ENCODE measurements at regions not wholly inside any gene's neighbourhood (a gene's known extent, or its start where the extent isn't known, plus 50 kb on each side); places are given as distances from the start of the nearest gene placed in this dataset.
A peak's percentile ranks its signal among the peaks of the same experiment; 100 is the strongest.

GRCh38 chr3:44011680-44012079 is 230.0 kb upstream of the TOPAZ1 start:
- no peaks in the 10 kb centered on the region for H3K27me3 ChIP-seq (ENCODE audit: control insufficient read depth, insufficient read depth)
- WGBS: 92% methylated on average over 10 of the region's 10 CpGs
- ATAC-seq (no peak), DNase-seq (no peak)
- H3K4me1 ChIP-seq (ENCODE audit: control insufficient read depth, insufficient read depth, low read length): no peaks in the 10 kb centered on the region
- intact Hi-C loops (cut with DNase I): no loop called here
- no peak overlapping the region for H3K27ac ChIP-seq (ENCODE audit: low read length)
- no peak overlapping the region for H3K4me3 ChIP-seq (ENCODE audit: low read length)
- H3K9me3 ChIP-seq (ENCODE audit: control insufficient read depth, low read length): no peaks in the 10 kb centered on the region

GRCh38 chr3:44012160-44012899 is 229.4 kb upstream of the TOPAZ1 start:
- H3K27ac ChIP-seq (ENCODE audit: low read length): no peak overlapping the region
- intact Hi-C loops (cut with DNase I): no loop called here

GRCh38 chr3:44013967-44014366 is 227.7 kb upstream of the TOPAZ1 start:
- Histone ChIP-seq H3K27me3 (ENCODE audit: control insufficient read depth, insufficient read depth) (no peaks in the 10 kb centered on the region), H3K4me1 (ENCODE audit: control insufficient read depth, insufficient read depth, low read length) (no peaks in the 10 kb centered on the region), H3K4me3 (ENCODE audit: low read length) (no peak overlapping the region), H3K27ac (ENCODE audit: low read length) (no peak overlapping the region), H3K9me3 (ENCODE audit: control insufficient read depth, low read length) (no peaks in the 10 kb centered on the region)
- WGBS: 81% methylated on average over 11 of the region's 11 CpGs
- no peak for DNase-seq
- intact Hi-C loops (cut with DNase I): no loop called here
- no peak for ATAC-seq

More at GRCh38 chr3:44012160-44012899, 229.4 kb upstream of the TOPAZ1 start:
- no peak overlapping the region for H3K4me3 ChIP-seq (ENCODE audit: low read length)
- H3K27me3 ChIP-seq (ENCODE audit: control insufficient read depth, insufficient read depth): no peaks in the 10 kb centered on the region
- H3K9me3 ChIP-seq (ENCODE audit: control insufficient read depth, low read length): no peaks in the 10 kb centered on the region
- DNase-seq (no peak), ATAC-seq (no peak)
- WGBS: 89% methylated on average over 13 of the region's 13 CpGs
- no peaks in the 10 kb centered on the region for H3K4me1 ChIP-seq (ENCODE audit: control insufficient read depth, insufficient read depth, low read length)

- intact Hi-C loops (cut with DNase I): no loop called here
- DNase-seq (no peak), ATAC-seq (no peak)
- 72% methylated on average over 3 of the region's 3 CpGs for WGBS
- Histone ChIP-seq H3K27ac (ENCODE audit: low read length) (no peak overlapping the region), H3K27me3 (ENCODE audit: control insufficient read depth, insufficient read depth) (no peaks in the 10 kb centered on the region), H3K4me3 (ENCODE audit: low read length) (no peak overlapping the region), H3K4me1 (ENCODE audit: control insufficient read depth, insufficient read depth, low read length) (no peaks in the 10 kb centered on the region), H3K9me3 (ENCODE audit: control insufficient read depth, low read length) (no peaks in the 10 kb centered on the region)
Measured at GRCh38 chr3:44015170-44015569, 226.5 kb upstream of the TOPAZ1 start.

- Histone ChIP-seq H3K4me1 (ENCODE audit: control insufficient read depth, insufficient read depth, low read length) (no peaks in the 10 kb centered on the region), H3K27me3 (ENCODE audit: control insufficient read depth, insufficient read depth) (no peaks in the 10 kb centered on the region)
- 81% methylated on average over 3 of the region's 3 CpGs for WGBS
Measured at GRCh38 chr3:44016818-44017217, 224.9 kb upstream of the TOPAZ1 start.

GRCh38 chr3:44018926-44019325 is 222.8 kb upstream of the TOPAZ1 start:
- WGBS: 86% methylated on average over 9 of the region's 9 CpGs
- no peaks in the 10 kb centered on the region for H3K9me3 ChIP-seq (ENCODE audit: control insufficient read depth, low read length)
- H3K4me1 ChIP-seq (ENCODE audit: control insufficient read depth, insufficient read depth, low read length): no peaks in the 10 kb centered on the region
- H3K27me3 ChIP-seq (ENCODE audit: control insufficient read depth, insufficient read depth): no peaks in the 10 kb centered on the region
- no peak for DNase-seq
- ATAC-seq: no peak
- no peak overlapping the region for H3K4me3 ChIP-seq (ENCODE audit: low read length)
- intact Hi-C loops (cut with DNase I): no loop called here
- no peak overlapping the region for H3K27ac ChIP-seq (ENCODE audit: low read length)

More at GRCh38 chr3:44016818-44017217, 224.9 kb upstream of the TOPAZ1 start:
- Histone ChIP-seq H3K9me3 (ENCODE audit: control insufficient read depth, low read length) (no peaks in the 10 kb centered on the region), H3K4me3 (ENCODE audit: low read length) (no peak overlapping the region), H3K27ac (ENCODE audit: low read length) (no peak overlapping the region)
- no peak for DNase-seq
- ATAC-seq: no peak
- intact Hi-C loops (cut with DNase I): no loop called here

- Histone ChIP-seq H3K4me1 (ENCODE audit: control insufficient read depth, insufficient read depth, low read length) (no peaks in the 10 kb centered on the region), H3K27ac (ENCODE audit: low read length) (no peak overlapping the region), H3K9me3 (ENCODE audit: control insufficient read depth, low read length) (no peaks in the 10 kb centered on the region), H3K27me3 (ENCODE audit: control insufficient read depth, insufficient read depth) (no peaks in the 10 kb centered on the region), H3K4me3 (ENCODE audit: low read length) (no peak overlapping the region)
- no peak for DNase-seq
- 63% methylated on average over 7 of the region's 7 CpGs for WGBS
- no peak for ATAC-seq
- intact Hi-C loops (cut with DNase I): no loop called here
Measured at GRCh38 chr3:44019736-44020135, 221.9 kb upstream of the TOPAZ1 start.

- intact Hi-C loops (cut with DNase I): no loop called here
- no peak overlapping the region for H3K4me3 ChIP-seq (ENCODE audit: low read length)
- 80% methylated on average over 1 of the region's 1 CpG for WGBS
Measured at GRCh38 chr3:44020143-44020542, 221.5 kb upstream of the TOPAZ1 start.

GRCh38 chr3:44021651-44022594 is 219.8 kb upstream of the TOPAZ1 start:
- Histone ChIP-seq H3K4me3 (ENCODE audit: low read length) (peak overlapping the region; percentile 8), H3K4me1 (ENCODE audit: control insufficient read depth, insufficient read depth, low read length) (no peaks in the 10 kb centered on the region), H3K27ac (ENCODE audit: low read length) (no peak overlapping the region), H3K9me3 (ENCODE audit: control insufficient read depth, low read length) (no peaks in the 10 kb centered on the region), H3K27me3 (ENCODE audit: control insufficient read depth, insufficient read depth) (peaks cover 2% of the 10 kb centered on the region)
- 3% methylated on average over 53 of the region's 53 CpGs for WGBS
- intact Hi-C loops (cut with DNase I): no loop called here
- ATAC-seq: no peak
- DNase-seq: no peak

More at GRCh38 chr3:44020143-44020542, 221.5 kb upstream of the TOPAZ1 start:
- no peaks in the 10 kb centered on the region for H3K27me3 ChIP-seq (ENCODE audit: control insufficient read depth, insufficient read depth)
- H3K9me3 ChIP-seq (ENCODE audit: control insufficient read depth, low read length): no peaks in the 10 kb centered on the region
- no peak overlapping the region for H3K27ac ChIP-seq (ENCODE audit: low read length)
- no peak for ATAC-seq
- no peaks in the 10 kb centered on the region for H3K4me1 ChIP-seq (ENCODE audit: control insufficient read depth, insufficient read depth, low read length)
- no peak for DNase-seq

- Histone ChIP-seq H3K4me1 (ENCODE audit: control insufficient read depth, insufficient read depth, low read length) (no peaks in the 10 kb centered on the region), H3K4me3 (ENCODE audit: low read length) (no peak overlapping the region), H3K27ac (ENCODE audit: low read length) (no peak overlapping the region), H3K27me3 (ENCODE audit: control insufficient read depth, insufficient read depth) (peaks cover 4% of the 10 kb centered on the region), H3K9me3 (ENCODE audit: control insufficient read depth, low read length) (no peaks in the 10 kb centered on the region)
- 87% methylated on average over 11 of the region's 11 CpGs for WGBS
- intact Hi-C loops (cut with DNase I): no loop called here
- DNase-seq (no peak), ATAC-seq (no peak)
Measured at GRCh38 chr3:44023961-44024593, 217.6 kb upstream of the TOPAZ1 start.

Data from right cardiac atrium (tissue), 5 donors.